SH-SY5Y (cell line): ENCODE measurements at regions not wholly inside any gene's neighbourhood (a gene's known extent, or its start where the extent isn't known, plus 50 kb on each side); places are given as distances from the start of the nearest gene placed in this dataset.

Experiments
- GATA2 ChIP-seq: IDR thresholded peaks from 2 replicates; pipeline ENCODE4 v1.6.1; 2011; ENCODE audit warnings: mild to moderate bottlenecking, low read depth, low read length
- GATA3 ChIP-seq: IDR thresholded peaks from 2 replicates; pipeline ENCODE4 v1.6.1; 2011; ENCODE audit warnings: low read depth, mild to moderate bottlenecking, low read length, moderate library complexity

- no peak for TF ChIP-seq GATA3
- no peak for TF ChIP-seq GATA2
Measured at GRCh38 chr2:102950371-102950946, 188.6 kb downstream of the TMEM182 start.
